Nephron progenitor cell (in vitro differentiated cells): ENCODE measurements at regions not wholly inside any gene's neighbourhood (a gene's known extent, or its start where the extent isn't known, plus 50 kb on each side); places are given as distances from the start of the nearest gene placed in this dataset.

ENCODE experiments used
- DNase-seq: peaks from one replicate; pipeline ENCODE4 v3.0.0; 2021
- H3K27ac Mint-ChIP-seq: 2 replicates; pipeline ENCODE4 v1.8.0; 2021; ENCODE audit warnings: mild to moderate bottlenecking, moderate library complexity, mixed read lengths
- H3K27me3 Mint-ChIP-seq: 2 replicates; pipeline ENCODE4 v1.8.0; 2021; ENCODE audit warnings: mild to moderate bottlenecking, low read depth, mixed read lengths; ENCODE audit not compliant: poor library complexity
- H3K36me3 Mint-ChIP-seq: 2 replicates; pipeline ENCODE4 v1.8.0; 2021; ENCODE audit warnings: low read depth, mixed read lengths
- H3K4me1 Mint-ChIP-seq: 2 replicates; pipeline ENCODE4 v1.8.0; 2021; ENCODE audit warnings: mixed read lengths
- H3K4me3 Mint-ChIP-seq: 2 replicates; pipeline ENCODE4 v1.8.0; 2021; ENCODE audit warnings: mild to moderate bottlenecking, moderate library complexity, mixed read lengths
- H3K9me3 Mint-ChIP-seq: 2 replicates; pipeline ENCODE4 v1.8.0; 2021; ENCODE audit warnings: mild to moderate bottlenecking, moderate library complexity, mixed read lengths
- CTCF ChIP-seq: fragments of 200-600 bp; sonication (generic); IDR thresholded peaks from 2 replicates; pipeline ENCODE4 v1.5.0; 2021; ENCODE audit warnings: antibody characterized with exemption

- Mint-ChIP-seq H3K9me3 (peaks cover 10% of the 10 kb centered on the region), H3K27me3 (no peaks in the 10 kb centered on the region), H3K4me1 (no peaks in the 10 kb centered on the region), H3K27ac (no peak overlapping the region), H3K4me3 (no peak overlapping the region), H3K36me3 (no peaks in the 10 kb centered on the region)
- TF ChIP-seq CTCF: no peak
- no peak for DNase-seq
Observed at GRCh38 chr5:129177451-129177850, 82.9 kb downstream of the ISOC1 start.

DNA sequence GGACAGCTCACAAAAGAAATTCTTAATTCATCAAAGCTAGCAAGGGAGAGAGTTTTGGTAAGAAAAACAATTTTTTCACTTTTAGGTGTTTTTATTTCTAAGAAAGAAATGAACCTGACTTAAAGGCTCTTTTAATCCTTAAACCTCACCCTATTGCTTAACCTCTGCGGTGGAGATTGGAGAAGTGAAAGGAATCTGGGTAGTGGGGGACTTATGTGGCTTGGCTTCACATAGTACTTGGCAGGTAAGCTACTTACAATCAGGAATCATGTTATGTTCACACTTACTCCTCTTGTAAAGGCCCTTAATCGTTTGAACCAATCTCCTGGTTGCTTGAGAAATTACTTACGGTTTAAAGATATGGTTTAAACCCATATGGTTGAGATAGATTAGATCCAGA lies 104.8 kb downstream of the ISOC1 start:
- peaks cover 5% of the 10 kb centered on the region for H3K9me3 Mint-ChIP-seq
- no peak for TF ChIP-seq CTCF
- no peak overlapping the region for H3K27ac Mint-ChIP-seq
- H3K4me1 Mint-ChIP-seq: no peaks in the 10 kb centered on the region
- no peak overlapping the region for H3K4me3 Mint-ChIP-seq
- no peaks in the 10 kb centered on the region for H3K36me3 Mint-ChIP-seq
- H3K27me3 Mint-ChIP-seq: peaks cover 3% of the 10 kb centered on the region
- DNase-seq: no peak

DNA sequence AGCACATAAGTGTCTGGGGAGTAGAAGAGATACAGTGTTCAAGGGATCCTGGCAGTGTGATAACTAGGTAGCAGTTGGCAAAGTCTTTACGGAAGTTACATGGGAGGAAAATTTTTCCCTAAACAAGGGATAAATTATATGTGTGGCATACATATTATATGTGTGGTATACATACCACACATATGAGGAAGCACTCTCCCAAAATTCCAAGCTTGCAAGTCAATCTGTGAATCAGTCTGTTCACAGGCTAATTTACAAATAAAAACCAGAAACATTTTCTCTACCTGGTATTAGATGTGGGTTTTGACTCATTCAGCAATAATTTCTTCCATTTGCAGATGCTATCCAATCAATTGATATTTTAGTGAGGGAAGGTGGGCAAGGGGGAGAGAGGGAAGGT lies 110.0 kb downstream of the ISOC1 start:
- Mint-ChIP-seq H3K4me3 (no peak overlapping the region), H3K36me3 (no peaks in the 10 kb centered on the region), H3K27me3 (peaks cover 4% of the 10 kb centered on the region), H3K4me1 (no peaks in the 10 kb centered on the region), H3K9me3 (peaks cover under 1% of the 10 kb centered on the region), H3K27ac (no peak overlapping the region)
- no peak for DNase-seq
- TF ChIP-seq CTCF: no peak

GRCh38 chr5:129216001-129216400 lies 121.5 kb downstream of the ISOC1 start:
- no peak overlapping the region for H3K4me3 Mint-ChIP-seq
- no peaks in the 10 kb centered on the region for H3K4me1 Mint-ChIP-seq
- no peak for TF ChIP-seq CTCF
- DNase-seq: no peak
- H3K27me3 Mint-ChIP-seq: peaks cover 4% of the 10 kb centered on the region
- H3K27ac Mint-ChIP-seq: no peak overlapping the region
- H3K9me3 Mint-ChIP-seq: peaks cover 22% of the 10 kb centered on the region
- no peaks in the 10 kb centered on the region for H3K36me3 Mint-ChIP-seq

GRCh38 chr5:129217179-129217578 lies 122.6 kb downstream of the ISOC1 start:
- peaks cover 10% of the 10 kb centered on the region for H3K9me3 Mint-ChIP-seq
- no peak overlapping the region for H3K27ac Mint-ChIP-seq
- TF ChIP-seq CTCF: no peak
- no peaks in the 10 kb centered on the region for H3K4me1 Mint-ChIP-seq
- H3K27me3 Mint-ChIP-seq: no peaks in the 10 kb centered on the region
- H3K36me3 Mint-ChIP-seq: no peaks in the 10 kb centered on the region
- no peak overlapping the region for H3K4me3 Mint-ChIP-seq
- DNase-seq: no peak

DNA sequence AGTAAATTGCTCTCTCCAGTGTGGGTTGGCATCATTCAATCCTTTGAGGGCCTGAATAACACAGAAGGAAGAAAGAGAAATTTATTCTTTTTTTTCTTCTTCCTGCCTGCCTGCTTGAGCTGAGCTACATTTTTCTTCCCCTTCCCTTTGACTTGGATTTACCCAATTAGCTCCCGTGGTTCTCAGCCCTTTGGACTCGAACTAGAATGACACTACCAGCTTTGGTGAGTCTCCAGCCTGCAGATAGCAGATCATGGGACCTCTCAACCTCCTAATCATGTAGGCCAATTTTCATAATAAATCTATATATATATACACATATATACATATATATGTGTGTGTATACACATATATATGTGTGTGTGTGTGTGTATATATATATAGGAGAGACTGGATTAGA lies 128.6 kb downstream of the ISOC1 start:
- Mint-ChIP-seq H3K36me3 (no peaks in the 10 kb centered on the region), H3K9me3 (no peaks in the 10 kb centered on the region), H3K4me3 (no peak overlapping the region), H3K27me3 (no peaks in the 10 kb centered on the region), H3K4me1 (no peaks in the 10 kb centered on the region), H3K27ac (no peak overlapping the region)
- no peak for TF ChIP-seq CTCF
- DNase-seq: no peak
